IPS-20b (cell line): ENCODE measurements at regions not wholly inside any gene's neighbourhood (a gene's known extent, or its start where the extent isn't known, plus 50 kb on each side); places are given as distances from the start of the nearest gene placed in this dataset.
"Not testable (repeated sequence)": the region's sequence is repeated elsewhere in the genome, so short reads cannot be mapped to it uniquely, and the experiment has no call there.

Experiments
- H3K27ac ChIP-seq: one replicate; pipeline ENCODE4 v1.5.1; 2013; ENCODE audit warnings: low read length
- H3K27me3 ChIP-seq: 2 replicates; pipeline ENCODE4 v1.6.1; 2013; ENCODE audit warnings: mild to moderate bottlenecking, low read length, inconsistent platforms; ENCODE audit not compliant: insufficient read depth
- H3K36me3 ChIP-seq: 2 replicates; pipeline ENCODE4 v1.6.1; 2013; ENCODE audit warnings: low read depth, mild to moderate bottlenecking, inconsistent platforms, low read length, moderate library complexity; ENCODE audit not compliant: insufficient read depth
- H3K4me1 ChIP-seq: 2 replicates; pipeline ENCODE4 v1.6.1; 2013; ENCODE audit warnings: mild to moderate bottlenecking, control low read depth, inconsistent platforms, low read length, moderate library complexity; ENCODE audit not compliant: insufficient read depth
- H3K4me3 ChIP-seq: 2 replicates; pipeline ENCODE4 v1.5.1; 2013; ENCODE audit warnings: mild to moderate bottlenecking, low read length, inconsistent platforms
- H3K9ac ChIP-seq: 2 replicates; pipeline ENCODE4 v1.6.1; 2013; ENCODE audit warnings: low read depth, mild to moderate bottlenecking, inconsistent platforms, low read length, moderate library complexity
- H3K9me3 ChIP-seq: 2 replicates; pipeline ENCODE4 v1.6.1; 2013; ENCODE audit warnings: mild to moderate bottlenecking, low read depth, low read length, inconsistent platforms; ENCODE audit not compliant: insufficient read depth

DNA sequence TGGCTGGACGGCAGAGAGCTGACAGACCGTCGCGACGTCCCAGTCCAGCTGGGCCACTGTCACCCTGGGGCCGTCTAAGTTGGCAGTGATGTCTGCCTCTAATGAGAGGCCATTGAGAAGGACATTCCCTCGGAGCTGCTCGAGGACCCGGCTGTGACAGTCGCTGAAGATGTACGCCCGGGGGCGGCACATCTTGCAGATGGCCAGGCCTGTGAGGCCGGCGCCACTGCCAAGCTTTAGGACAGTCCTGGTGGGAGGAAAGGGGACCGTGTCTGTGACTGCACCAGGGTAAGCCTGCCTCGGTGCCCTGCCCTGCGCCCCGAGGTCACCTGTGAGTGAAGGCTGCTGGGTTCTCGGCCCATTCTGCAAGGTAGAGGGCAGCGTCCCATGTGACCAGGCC lies 181.6 kb downstream of the ADRA2C start:
- H3K27ac ChIP-seq, H3K9me3 ChIP-seq, H3K4me3 ChIP-seq, H3K36me3 ChIP-seq, H3K27me3 ChIP-seq, H3K9ac ChIP-seq, H3K4me1 ChIP-seq: not testable (repeated sequence)

DNA sequence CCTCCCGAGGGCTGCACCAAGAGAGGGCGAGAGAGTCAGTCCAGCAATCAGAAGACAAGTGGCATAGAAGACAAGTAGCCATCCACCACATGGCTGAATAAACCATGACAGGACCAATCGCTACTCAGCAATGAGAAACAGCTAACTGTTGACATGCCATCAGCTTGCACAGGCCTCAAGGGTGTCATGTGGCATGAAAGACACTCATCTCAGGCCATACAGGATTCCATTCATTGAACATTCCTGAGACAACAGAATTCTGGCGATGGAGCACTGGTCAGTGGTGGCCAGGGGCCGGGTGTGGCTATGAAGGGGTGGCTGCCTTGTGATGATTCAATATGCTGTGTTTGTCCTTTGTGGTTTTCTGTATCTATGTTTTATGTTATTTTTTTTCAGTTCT lies 182.0 kb downstream of the ADRA2C start:
- H3K27me3 ChIP-seq, H3K9me3 ChIP-seq, H3K36me3 ChIP-seq, H3K9ac ChIP-seq, H3K27ac ChIP-seq, H3K4me3 ChIP-seq, H3K4me1 ChIP-seq: not testable (repeated sequence)

DNA sequence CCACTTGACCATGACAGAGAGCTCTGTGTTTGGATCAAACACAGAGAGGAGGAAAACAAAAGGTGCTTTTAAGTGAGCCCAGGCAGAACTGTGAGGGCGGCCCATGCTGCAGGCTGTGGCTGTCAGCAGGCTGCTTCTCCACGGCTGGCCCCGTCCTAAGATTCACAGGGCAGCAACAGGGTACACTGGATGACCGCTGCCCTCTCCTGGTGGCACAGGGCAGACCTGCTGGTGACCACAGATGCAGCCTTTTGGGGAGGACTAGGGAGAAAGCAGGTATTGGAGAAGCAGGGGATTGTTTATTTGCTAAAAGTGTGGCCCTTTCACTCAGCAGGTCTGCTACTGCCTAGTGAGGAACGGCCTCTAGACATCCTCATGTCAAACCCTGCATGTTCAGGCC lies 183.7 kb downstream of the ADRA2C start:
- not testable (repeated sequence) for H3K9ac ChIP-seq, H3K4me3 ChIP-seq, H3K27ac ChIP-seq, H3K27me3 ChIP-seq, H3K9me3 ChIP-seq, H3K4me1 ChIP-seq, H3K36me3 ChIP-seq

DNA sequence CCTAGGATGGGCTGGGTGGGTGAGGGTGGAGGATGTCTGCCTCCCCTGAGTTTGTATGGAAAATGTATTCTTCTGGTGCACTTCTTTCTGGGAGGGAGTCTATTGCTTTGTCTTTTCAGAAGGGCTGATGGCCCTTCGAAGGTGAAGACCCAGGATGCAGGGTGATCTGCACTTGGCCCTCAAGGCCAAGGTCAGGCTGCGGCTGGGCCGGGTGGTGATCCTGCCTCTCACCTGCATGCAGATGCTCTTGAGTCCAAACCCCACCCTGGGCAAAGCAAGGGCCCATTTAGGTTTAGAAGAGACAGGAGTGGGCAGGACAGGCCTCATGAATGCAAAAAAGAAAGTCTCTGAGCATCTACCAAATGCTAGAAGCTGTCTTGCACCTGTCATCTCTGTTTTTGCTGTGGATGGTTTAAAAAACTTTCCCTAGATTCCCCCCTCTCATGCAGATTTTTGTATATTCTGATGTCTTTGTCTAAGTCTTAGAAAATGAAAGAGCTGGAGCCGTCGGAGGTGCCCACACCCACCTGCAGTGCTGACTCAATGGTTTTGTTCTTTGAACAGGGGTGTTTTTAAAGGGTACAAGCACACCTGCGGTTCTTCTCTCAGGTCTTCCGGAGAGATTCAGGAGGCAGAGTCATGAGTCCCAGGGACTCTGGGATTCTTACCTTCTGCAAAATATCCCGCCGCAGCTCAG lies 186.4 kb downstream of the ADRA2C start:
- H3K36me3 ChIP-seq, H3K9ac ChIP-seq, H3K4me3 ChIP-seq, H3K27me3 ChIP-seq, H3K9me3 ChIP-seq, H3K27ac ChIP-seq, H3K4me1 ChIP-seq: not testable (repeated sequence)

DNA sequence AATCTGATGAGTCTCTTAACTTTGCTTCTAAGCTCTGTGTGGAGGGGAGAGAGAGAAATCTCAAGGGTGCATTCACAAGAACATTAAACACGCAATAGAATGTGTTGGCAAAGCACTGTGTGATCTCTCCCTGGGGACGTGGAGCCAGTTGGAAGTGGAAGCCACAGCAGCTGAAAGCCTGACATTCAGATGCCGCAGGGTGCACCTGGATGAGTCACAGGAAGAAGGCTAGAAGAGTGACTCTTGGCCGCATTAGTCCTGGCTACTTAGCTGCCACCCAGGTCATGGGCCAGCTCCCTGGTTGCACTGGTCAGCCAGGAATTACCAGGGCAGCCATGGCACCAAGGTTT lies 186.9 kb downstream of the ADRA2C start:
- not testable (repeated sequence) for H3K36me3 ChIP-seq, H3K4me3 ChIP-seq, H3K27me3 ChIP-seq, H3K4me1 ChIP-seq, H3K9me3 ChIP-seq, H3K27ac ChIP-seq, H3K9ac ChIP-seq

DNA sequence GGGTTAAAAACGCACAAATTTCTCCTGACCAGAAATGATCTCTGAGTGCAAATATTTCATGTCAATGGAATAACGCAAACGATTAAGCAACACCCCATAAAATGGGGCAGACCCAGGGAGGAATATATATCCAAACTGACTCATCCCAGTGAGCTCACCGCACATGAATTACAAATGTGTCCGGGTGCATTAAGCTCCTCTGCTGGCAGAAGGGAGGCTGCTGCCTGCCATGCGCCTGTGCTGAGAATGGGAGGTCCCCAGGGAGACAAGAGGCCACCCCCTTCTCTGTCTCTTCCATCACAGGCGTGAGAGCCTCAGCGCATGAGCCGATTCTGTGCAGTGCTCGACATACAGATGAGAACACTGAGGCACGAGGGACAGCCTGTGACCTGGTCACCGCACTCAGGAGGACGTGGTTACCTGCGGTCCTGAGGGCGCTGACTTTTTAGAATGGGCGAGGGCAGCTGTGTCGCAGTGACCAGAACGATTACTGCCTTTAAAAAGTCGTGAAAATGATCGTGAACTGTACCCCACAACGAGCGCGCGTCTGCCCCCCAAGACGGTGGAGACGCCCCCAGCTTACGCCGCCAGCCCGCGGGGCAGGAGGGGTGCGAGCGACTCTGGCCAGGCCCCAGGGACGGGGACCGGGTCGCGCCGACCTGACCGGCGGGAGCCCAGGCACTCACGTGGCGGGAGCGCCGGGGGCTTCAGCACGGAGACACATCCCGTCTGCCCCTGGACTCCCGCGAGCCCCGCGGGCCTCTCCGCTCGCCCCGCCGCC lies 188.5 kb downstream of the ADRA2C start:
- H3K4me3 ChIP-seq, result peak overlapping the region; percentile 84
- H3K36me3 ChIP-seq, H3K9me3 ChIP-seq, H3K27ac ChIP-seq, H3K27me3 ChIP-seq, H3K4me1 ChIP-seq: not testable (repeated sequence)
- H3K9ac ChIP-seq, result peak overlapping the region; percentile 79; the same call in 1 of the 2 replicates

DNA sequence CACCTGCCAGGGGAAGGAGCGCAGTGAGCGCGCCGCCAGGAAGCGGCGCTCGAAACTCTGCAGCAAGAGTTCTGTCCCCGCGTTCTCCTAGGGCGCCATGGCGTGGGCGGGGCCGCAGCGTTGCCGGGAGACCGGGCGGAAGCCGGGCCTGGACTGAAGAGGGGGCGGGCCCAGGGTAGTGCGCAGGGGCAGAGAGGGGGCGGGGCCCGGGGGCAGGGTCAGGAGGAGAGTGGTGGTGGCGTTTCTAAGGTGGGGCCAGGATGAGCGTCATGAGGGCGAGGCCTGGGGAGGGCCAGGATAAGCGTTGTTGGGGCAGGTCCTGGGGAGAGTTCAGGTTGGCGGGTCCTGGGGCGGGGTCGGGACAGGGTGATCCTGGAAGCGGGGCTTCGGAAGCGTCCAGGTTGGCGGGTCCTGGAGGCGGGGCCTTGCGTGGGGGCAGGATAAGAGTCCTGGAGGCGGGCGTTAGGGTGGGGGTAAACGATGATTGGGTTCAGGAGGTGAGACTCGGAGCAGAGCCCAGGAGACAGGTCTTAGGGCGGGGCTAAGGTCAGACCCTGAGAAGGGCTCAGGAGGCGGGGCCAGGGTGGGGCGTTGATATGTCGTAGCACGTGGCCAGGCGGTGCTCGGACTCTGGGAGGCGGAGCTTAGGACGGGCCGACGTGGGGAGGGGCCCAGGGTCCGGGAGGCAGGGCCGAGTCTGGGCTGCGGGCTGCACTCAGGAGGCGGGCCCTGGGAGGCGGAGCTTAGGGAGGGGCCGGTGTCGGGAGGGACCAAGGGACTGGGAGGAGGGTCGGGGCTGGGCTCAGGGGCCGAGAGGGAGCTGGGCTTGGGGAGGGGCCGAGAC lies 189.4 kb downstream of the ADRA2C start:
- H3K9me3 ChIP-seq, H3K27me3 ChIP-seq, H3K4me1 ChIP-seq, H3K27ac ChIP-seq, H3K36me3 ChIP-seq: not testable (repeated sequence)
- Histone ChIP-seq H3K9ac (peak overlapping the region; percentile 79; the same call in 1 of the 2 replicates), H3K4me3 (peak overlapping the region; percentile 84; the same call in 1 of the 2 replicates)

DNA sequence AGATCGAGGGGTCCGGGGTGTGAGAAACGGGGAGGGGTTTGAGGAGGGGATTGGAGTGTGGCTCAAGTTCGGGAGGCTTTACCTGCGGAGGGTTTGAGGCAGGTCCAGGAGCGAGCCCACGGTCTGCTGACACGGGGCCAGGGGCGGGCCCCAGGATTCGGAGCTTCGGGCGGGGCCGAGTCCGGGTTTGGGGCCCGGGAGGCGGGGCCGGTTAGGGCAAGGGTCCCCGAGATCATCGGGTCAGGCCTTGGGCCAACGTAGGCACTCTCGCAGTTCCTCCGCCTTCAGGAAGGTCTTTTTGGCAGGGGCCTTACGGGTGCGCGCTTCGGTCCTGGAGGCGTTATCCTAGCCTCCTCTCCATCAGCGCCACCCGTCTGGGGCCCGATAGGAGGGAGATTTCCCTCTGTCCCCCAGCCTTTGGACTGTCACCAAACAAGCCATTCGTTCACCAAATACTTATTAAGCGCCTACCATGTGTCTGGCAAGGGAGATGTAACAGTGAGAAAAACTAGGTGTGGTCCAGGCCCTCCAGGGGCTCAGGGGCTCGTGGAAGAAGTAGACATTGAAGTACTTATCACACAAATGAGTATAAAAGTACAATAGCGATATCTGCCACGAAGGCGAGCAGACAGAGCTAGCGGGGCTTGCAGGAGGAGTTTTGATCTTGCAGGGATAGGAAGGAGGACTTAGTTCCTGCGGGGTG lies 190.1 kb downstream of the ADRA2C start:
- not testable (repeated sequence) for H3K27ac ChIP-seq, H3K9ac ChIP-seq
- H3K4me3 ChIP-seq, result peak overlapping the region; percentile 60; the same call in 1 of the 2 replicates

DNA sequence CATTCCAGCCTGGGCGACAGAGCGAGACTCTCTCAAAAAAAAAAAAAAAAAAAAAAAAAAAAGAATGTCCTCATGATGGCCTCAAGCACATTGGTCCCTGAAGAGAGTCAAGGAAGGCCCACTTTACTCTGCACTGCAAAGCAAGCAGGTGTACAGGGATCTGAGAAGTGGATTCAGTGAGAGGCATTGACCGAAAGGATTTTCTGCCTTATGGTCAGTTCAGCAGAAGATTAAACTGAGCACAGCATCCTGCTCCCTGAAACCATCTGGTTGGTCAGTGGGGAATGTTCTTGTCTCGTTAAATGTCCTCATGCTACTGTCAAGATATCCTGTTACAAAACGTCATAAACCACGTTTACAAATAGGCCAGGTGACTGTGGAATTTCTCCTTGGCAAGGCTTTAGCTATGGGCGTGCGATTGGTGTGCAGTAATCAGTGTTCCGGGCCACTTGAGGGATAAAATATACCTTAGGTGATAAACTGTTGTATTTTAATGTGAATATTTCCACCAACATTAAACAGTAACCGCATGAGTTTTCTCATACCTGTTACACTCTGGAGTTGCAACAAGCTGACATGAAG lies 195.0 kb downstream of the ADRA2C start:
- not testable (repeated sequence) for H3K27ac ChIP-seq, H3K9ac ChIP-seq, H3K4me3 ChIP-seq, H3K27me3 ChIP-seq, H3K36me3 ChIP-seq, H3K4me1 ChIP-seq, H3K9me3 ChIP-seq

More for the DNA sequence above, 190.1 kb downstream of the ADRA2C start:
- H3K4me1 ChIP-seq, H3K36me3 ChIP-seq, H3K27me3 ChIP-seq, H3K9me3 ChIP-seq: not testable (repeated sequence)

DNA sequence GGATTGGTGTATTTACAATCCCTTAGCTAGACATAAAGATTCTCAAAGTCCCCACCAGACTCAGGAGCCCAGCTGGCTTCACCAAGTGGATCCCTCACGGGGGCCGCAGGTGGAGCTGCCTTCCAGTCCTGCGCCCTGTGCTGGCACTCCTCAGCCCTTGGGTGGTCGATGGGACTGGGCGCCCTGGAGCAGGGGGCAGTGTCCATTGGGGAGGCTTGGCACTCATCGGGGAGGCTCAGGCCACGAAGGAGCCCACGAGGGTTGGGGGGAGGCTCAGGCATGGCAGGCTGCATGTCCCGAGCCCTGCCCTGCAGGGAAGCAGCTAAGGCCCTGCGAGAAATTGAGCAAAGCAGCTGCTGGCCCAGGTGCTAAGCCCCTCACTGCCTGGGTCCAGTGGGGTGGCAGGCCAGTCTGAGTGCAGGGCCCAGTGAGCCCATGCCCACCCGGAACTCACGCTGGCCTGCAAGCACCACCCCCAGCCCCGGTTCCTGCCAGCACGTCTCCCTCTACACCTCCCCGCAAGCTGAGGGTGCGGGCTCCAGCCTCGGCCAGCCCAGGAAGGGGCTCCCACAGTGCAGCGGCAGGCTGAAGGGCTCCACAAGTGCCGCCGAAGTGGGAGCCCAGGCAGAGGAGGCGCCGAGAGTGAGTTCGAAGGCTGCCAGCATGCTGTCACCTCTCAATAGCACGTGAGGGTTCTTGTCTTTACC lies 198.5 kb downstream of the ADRA2C start:
- H3K36me3 ChIP-seq, H3K4me1 ChIP-seq, H3K27me3 ChIP-seq, H3K9me3 ChIP-seq, H3K9ac ChIP-seq, H3K27ac ChIP-seq, H3K4me3 ChIP-seq: not testable (repeated sequence)

DNA sequence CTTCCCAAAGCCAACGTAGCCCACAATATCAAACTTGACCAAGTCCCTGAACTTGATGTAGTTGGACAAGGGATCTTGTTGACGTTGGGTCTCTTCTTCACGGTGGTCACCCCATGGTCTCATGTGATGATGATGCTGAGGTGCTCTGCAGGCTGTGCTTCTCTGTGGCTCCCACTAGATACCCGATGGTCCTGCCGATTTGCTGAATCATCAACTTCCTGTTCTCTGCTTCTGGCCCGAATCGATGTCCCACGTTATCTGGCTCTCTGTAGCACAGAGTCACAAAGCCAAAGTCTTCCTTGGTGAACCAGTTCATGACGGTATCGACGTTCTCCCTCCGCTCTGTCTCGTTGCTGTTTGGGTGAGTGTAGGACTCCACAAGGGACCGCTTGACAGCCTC lies 201.0 kb downstream of the ADRA2C start:
- H3K27me3 ChIP-seq, H3K4me1 ChIP-seq, H3K27ac ChIP-seq, H3K4me3 ChIP-seq, H3K9me3 ChIP-seq, H3K9ac ChIP-seq, H3K36me3 ChIP-seq: not testable (repeated sequence)
